Large intestine (tissue), 3 donors: ENCODE measurements at regions not wholly inside any gene's neighbourhood (a gene's known extent, or its start where the extent isn't known, plus 50 kb on each side); places are given as distances from the start of the nearest gene placed in this dataset.

Experiments used
- DNase-seq, 2 donors: peaks; one replicate each; pipeline versions ENCODE4 v3.0.0 to v3.0.0-alpha.2; 2013
- H3K27ac ChIP-seq: one replicate; pipeline ENCODE4 v1.5.1; 2013; ENCODE audit warnings: low read length
- H3K27me3 ChIP-seq: 2 replicates; pipeline ENCODE4 v1.6.1; 2013; ENCODE audit warnings: low read length; ENCODE audit not compliant: control insufficient read depth, insufficient read depth
- H3K36me3 ChIP-seq: 2 replicates; pipeline ENCODE4 v1.6.1; 2013; ENCODE audit warnings: low read length; ENCODE audit not compliant: control insufficient read depth, insufficient read depth
- H3K4me1 ChIP-seq: one replicate; pipeline ENCODE4 v1.6.1; 2013; ENCODE audit warnings: low read length; ENCODE audit not compliant: control insufficient read depth, insufficient read depth
- H3K4me3 ChIP-seq: one replicate; pipeline ENCODE4 v1.5.1; 2013; ENCODE audit warnings: low read length
- H3K9me3 ChIP-seq: one replicate; pipeline ENCODE4 v1.6.1; 2013; ENCODE audit warnings: mild to moderate bottlenecking, low read depth, low read length, moderate library complexity; ENCODE audit not compliant: control insufficient read depth
- WGBS: methylation state at CpG from one replicate; pipeline ENCODE4 v1.1.5; 2013; ENCODE audit warnings: low lambda C conversion rate; ENCODE audit not compliant: insufficient coverage; 5-methylcytosine and 5-hydroxymethylcytosine counted together

- Histone ChIP-seq H3K9me3 (no peaks in the 10 kb centered on the region), H3K4me3 (no peak overlapping the region), H3K27me3 (no peaks in the 10 kb centered on the region), H3K27ac (no peak overlapping the region), H3K4me1 (no peaks in the 10 kb centered on the region), H3K36me3 (no peaks in the 10 kb centered on the region)
- no peak for DNase-seq
- 83% methylated on average over 1 of the region's 7 CpGs for WGBS
Measured at GRCh38 chr18:42268186-42268725, 313.2 kb downstream of the PIK3C3 start.

GRCh38 chr18:42268798-42269197, 313.8 kb downstream of the PIK3C3 start:
- Histone ChIP-seq H3K27me3 (no peaks in the 10 kb centered on the region), H3K36me3 (no peaks in the 10 kb centered on the region), H3K9me3 (no peaks in the 10 kb centered on the region), H3K4me3 (no peak overlapping the region), H3K4me1 (no peaks in the 10 kb centered on the region), H3K27ac (no peak overlapping the region)
- 0% methylated on average over 1 of the region's 5 CpGs for WGBS
- no peak for DNase-seq

- H3K27me3 ChIP-seq: no peaks in the 10 kb centered on the region
- H3K36me3 ChIP-seq: no peaks in the 10 kb centered on the region
- H3K9me3 ChIP-seq: no peaks in the 10 kb centered on the region
- H3K4me1 ChIP-seq: peaks cover 13% of the 10 kb centered on the region
- no CpG with 5 or more reads among the region's 8 CpGs for WGBS
- no peak overlapping the region for H3K27ac ChIP-seq
- H3K4me3 ChIP-seq: no peak overlapping the region
- DNase-seq: peak in 1 of 2 donors; percentile 10
Measured at GRCh38 chr18:42271647-42272414, 316.8 kb downstream of the PIK3C3 start.

- WGBS: no CpG with 5 or more reads among the region's 1 CpG
- Histone ChIP-seq H3K36me3 (no peaks in the 10 kb centered on the region), H3K4me1 (peaks cover 13% of the 10 kb centered on the region), H3K27me3 (no peaks in the 10 kb centered on the region), H3K9me3 (no peaks in the 10 kb centered on the region), H3K4me3 (no peak overlapping the region), H3K27ac (no peak overlapping the region)
- DNase-seq: no peak
Measured at GRCh38 chr18:42274488-42275137, 319.6 kb downstream of the PIK3C3 start.

DNA sequence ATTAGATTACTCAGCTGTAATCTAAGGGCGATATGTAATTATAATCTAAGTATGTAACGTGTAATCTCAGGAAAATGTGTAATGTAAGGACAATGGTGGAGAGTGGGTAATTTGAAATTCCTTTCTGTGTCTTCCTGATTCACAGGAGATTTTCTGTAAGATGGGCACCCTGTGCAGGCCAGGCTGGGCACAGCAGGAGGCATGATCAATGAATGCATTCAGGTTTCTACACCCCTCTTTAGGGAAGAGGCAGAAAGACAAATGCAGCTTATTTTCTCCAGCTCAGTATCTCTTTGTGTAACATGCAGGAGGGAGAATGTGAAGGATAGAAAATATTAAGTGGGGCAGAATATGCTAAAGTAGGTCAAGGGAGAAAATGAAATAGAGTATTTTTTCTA, 320.1 kb downstream of the PIK3C3 start:
- H3K4me3 ChIP-seq: no peak overlapping the region
- H3K27ac ChIP-seq: peak overlapping the region; percentile 56

DNA sequence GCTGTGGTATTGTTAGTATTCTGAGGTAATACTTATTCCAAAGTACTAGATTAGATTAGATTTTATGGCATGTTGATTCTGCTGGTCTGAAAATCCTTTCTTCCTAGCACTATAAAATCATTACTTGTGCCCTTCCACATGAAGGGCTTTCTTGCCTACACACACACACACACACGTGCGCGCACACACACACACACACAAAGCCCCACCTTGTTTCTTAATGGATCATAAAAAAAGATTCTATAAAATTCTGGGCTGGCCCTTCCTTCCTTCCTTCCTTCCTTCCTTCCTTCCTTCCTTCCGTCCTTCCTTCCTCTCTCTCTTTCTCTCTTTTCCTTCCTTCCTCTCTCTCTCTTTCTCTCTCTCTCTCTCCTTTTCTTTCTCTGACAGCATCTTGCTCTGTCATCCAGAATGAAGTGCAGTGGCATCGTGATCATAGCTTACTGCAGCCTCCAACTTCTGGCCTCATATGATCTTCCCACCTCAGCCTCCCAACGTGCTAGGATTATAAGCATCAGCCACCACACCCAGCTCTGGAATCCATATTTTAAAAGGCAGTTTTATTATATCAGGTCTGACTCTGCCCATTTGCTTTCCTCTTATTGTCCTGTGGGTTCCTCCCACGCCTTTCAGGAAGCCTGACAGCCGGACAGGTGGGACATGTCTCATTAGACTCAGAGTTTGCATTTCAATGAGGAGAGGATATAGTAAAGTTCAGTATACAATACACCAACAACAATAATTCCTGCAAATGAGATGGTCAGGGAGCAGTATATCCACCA, 321.1 kb downstream of the PIK3C3 start:
- Histone ChIP-seq H3K4me3 (no peak overlapping the region), H3K9me3 (no peaks in the 10 kb centered on the region), H3K27me3 (no peaks in the 10 kb centered on the region), H3K27ac (peak overlapping the region; percentile 56), H3K4me1 (peaks cover 13% of the 10 kb centered on the region), H3K36me3 (no peaks in the 10 kb centered on the region)
- DNase-seq: peak; percentile 39 to 79
- WGBS: 65% methylated on average over 2 of the region's 8 CpGs

More for the DNA sequence above, 320.1 kb downstream of the PIK3C3 start:
- Histone ChIP-seq H3K36me3 (no peaks in the 10 kb centered on the region), H3K4me1 (peaks cover 13% of the 10 kb centered on the region), H3K9me3 (no peaks in the 10 kb centered on the region), H3K27me3 (no peaks in the 10 kb centered on the region)
- 50% methylated on average over 1 of the region's 2 CpGs for WGBS
- DNase-seq: no peak

DNA sequence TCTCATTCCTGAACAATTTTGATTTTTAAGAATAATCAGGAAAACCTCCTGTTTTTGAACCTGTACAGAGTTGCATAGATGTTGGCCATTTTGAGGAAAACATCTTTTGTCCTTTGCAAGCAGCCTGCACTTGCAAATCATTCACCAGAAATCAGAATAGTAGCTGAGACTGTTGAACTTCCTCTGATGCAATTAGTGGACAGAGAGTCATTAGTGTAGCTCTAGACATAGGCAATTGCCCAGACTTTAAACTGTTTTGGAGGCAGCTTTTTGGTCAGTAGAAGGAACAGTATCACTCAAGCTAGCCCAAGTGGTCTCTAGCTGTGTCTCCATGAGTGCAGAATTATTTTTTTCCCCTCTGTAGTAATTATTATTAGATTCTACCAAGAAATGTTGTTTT, 326.1 kb downstream of the PIK3C3 start:
- H3K27ac ChIP-seq: peak overlapping the region; percentile 41
- peak; percentile 16 to 56 for DNase-seq
- H3K27me3 ChIP-seq: no peaks in the 10 kb centered on the region
- H3K36me3 ChIP-seq: no peaks in the 10 kb centered on the region
- peaks cover 7% of the 10 kb centered on the region for H3K4me1 ChIP-seq
- H3K9me3 ChIP-seq: no peaks in the 10 kb centered on the region
- no peak overlapping the region for H3K4me3 ChIP-seq

- Histone ChIP-seq H3K9me3 (no peaks in the 10 kb centered on the region), H3K4me3 (no peak overlapping the region), H3K27ac (peak overlapping the region; percentile 41), H3K4me1 (peaks cover 3% of the 10 kb centered on the region), H3K27me3 (no peaks in the 10 kb centered on the region), H3K36me3 (no peaks in the 10 kb centered on the region)
- no peak for DNase-seq
Measured at GRCh38 chr18:42281851-42282250, 326.8 kb downstream of the PIK3C3 start.

- no peaks in the 10 kb centered on the region for H3K27me3 ChIP-seq
- WGBS: no CpG with 5 or more reads among the region's 1 CpG
- no peak overlapping the region for H3K27ac ChIP-seq
- H3K36me3 ChIP-seq: no peaks in the 10 kb centered on the region
- no peak overlapping the region for H3K4me3 ChIP-seq
- DNase-seq: no peak
- no peaks in the 10 kb centered on the region for H3K9me3 ChIP-seq
- H3K4me1 ChIP-seq: no peaks in the 10 kb centered on the region
Measured at GRCh38 chr18:42287047-42287446, 332.0 kb downstream of the PIK3C3 start.

GRCh38 chr18:42288129-42288528, 333.1 kb downstream of the PIK3C3 start:
- Histone ChIP-seq H3K27me3 (no peaks in the 10 kb centered on the region), H3K4me1 (no peaks in the 10 kb centered on the region), H3K27ac (no peak overlapping the region), H3K9me3 (no peaks in the 10 kb centered on the region), H3K36me3 (no peaks in the 10 kb centered on the region), H3K4me3 (no peak overlapping the region)
- no CpG with 5 or more reads among the region's 1 CpG for WGBS
- DNase-seq: no peak
